ENCODE measurements at regions not wholly inside any gene's neighbourhood (a gene's known extent, or its start where the extent isn't known, plus 50 kb on each side); places are given as distances from the start of the nearest gene placed in this dataset.

DNA sequence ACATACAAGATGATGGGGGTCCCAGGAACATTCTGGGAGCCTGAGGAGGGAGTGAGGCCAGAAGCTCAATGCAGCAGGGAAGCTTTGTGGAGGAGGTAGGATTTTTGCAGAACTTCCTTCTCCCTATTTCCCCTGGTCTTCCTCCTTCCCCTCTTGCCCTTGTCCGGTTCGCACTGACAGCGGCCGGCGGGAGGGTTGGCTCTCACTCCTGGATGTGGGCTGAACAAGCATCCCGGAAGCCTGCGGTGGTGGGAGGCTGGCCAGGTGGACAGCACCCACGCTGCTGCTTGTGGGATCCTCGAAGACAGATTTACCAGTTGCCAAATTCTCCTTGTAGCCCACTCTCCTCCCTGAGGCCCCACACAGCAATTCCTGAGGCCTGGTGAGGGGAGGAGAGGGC, 112.2 kb downstream of the KCNA5 start:
- no peak overlapping the region for H3K4me3 Mint-ChIP-seq

More for the DNA sequence above, 112.2 kb downstream of the KCNA5 start:
- Histone ChIP-seq H2AFZ (no peak overlapping the region), H3K36me3 (ENCODE audit: insufficient read depth) (no peaks in the 10 kb centered on the region), H3K4me2 (no peak overlapping the region), H3K4me3 (no peak overlapping the region), H3K79me2 (replicated peaks; ENCODE audit: insufficient read depth) (no peaks in the 10 kb centered on the region), H3K4me1 (ENCODE audit: insufficient read depth) (peaks cover 3% of the 10 kb centered on the region; the same call in 1 of the 2 replicates), H3F3A (replicated peaks; ENCODE audit: low read depth) (no peaks in the 10 kb centered on the region), H3K27ac (ENCODE audit: low read depth) (no peak overlapping the region), H4K20me1 (replicated peaks; ENCODE audit: insufficient read depth) (0 out of 2 replicates have a peak, but pooled peaks cover 3% of the 10 kb centered on the region), H3K27me3 (ENCODE audit: insufficient read depth) (no peaks in the 10 kb centered on the region), H3K9me2 (ENCODE audit: insufficient read depth) (no peaks in the 10 kb centered on the region)
- Mint-ChIP-seq H3K9me3 (no peaks in the 10 kb centered on the region), H3K27ac (no peak overlapping the region), H3K27me3 (ENCODE audit: insufficient read depth, low read depth, poor library complexity) (no peaks in the 10 kb centered on the region), H3K36me3 (ENCODE audit: low read depth) (no peaks in the 10 kb centered on the region), H3K4me1 (peaks cover 8% of the 10 kb centered on the region; the same call in 2 of the 3 replicates)
- TF ChIP-seq NANOG (IDR thresholded peaks at IDR 0.05; ENCODE audit: borderline replicate concordance) (no peak), ZNF331 (CRISPR knock-in tag; IDR thresholded peaks at IDR 0.05; ENCODE audit: low read depth) (no peak), EZH2phosphoT487 (IDR thresholded peaks at IDR 0.05; ENCODE audit: unreplicated experiment) (no peak), JUNB (IDR thresholded peaks at IDR 0.05; ENCODE audit: unreplicated experiment) (no peak), CREB1 (CRISPR knock-in tag; IDR thresholded peaks at IDR 0.05; ENCODE audit: low read depth) (no peak), STAT1 (IDR thresholded peaks at IDR 0.05; ENCODE audit: unreplicated experiment) (no peak), ZNF114 (CRISPR knock-in tag; IDR thresholded peaks at IDR 0.05) (no peak), POLR2AphosphoS5 (IDR thresholded peaks at IDR 0.05; ENCODE audit: low read depth) (no peak), EZH2 (IDR thresholded peaks at IDR 0.05; ENCODE audit: low read depth, unreplicated experiment) (no peak)
- TF ChIP-seq, protein P1, sequence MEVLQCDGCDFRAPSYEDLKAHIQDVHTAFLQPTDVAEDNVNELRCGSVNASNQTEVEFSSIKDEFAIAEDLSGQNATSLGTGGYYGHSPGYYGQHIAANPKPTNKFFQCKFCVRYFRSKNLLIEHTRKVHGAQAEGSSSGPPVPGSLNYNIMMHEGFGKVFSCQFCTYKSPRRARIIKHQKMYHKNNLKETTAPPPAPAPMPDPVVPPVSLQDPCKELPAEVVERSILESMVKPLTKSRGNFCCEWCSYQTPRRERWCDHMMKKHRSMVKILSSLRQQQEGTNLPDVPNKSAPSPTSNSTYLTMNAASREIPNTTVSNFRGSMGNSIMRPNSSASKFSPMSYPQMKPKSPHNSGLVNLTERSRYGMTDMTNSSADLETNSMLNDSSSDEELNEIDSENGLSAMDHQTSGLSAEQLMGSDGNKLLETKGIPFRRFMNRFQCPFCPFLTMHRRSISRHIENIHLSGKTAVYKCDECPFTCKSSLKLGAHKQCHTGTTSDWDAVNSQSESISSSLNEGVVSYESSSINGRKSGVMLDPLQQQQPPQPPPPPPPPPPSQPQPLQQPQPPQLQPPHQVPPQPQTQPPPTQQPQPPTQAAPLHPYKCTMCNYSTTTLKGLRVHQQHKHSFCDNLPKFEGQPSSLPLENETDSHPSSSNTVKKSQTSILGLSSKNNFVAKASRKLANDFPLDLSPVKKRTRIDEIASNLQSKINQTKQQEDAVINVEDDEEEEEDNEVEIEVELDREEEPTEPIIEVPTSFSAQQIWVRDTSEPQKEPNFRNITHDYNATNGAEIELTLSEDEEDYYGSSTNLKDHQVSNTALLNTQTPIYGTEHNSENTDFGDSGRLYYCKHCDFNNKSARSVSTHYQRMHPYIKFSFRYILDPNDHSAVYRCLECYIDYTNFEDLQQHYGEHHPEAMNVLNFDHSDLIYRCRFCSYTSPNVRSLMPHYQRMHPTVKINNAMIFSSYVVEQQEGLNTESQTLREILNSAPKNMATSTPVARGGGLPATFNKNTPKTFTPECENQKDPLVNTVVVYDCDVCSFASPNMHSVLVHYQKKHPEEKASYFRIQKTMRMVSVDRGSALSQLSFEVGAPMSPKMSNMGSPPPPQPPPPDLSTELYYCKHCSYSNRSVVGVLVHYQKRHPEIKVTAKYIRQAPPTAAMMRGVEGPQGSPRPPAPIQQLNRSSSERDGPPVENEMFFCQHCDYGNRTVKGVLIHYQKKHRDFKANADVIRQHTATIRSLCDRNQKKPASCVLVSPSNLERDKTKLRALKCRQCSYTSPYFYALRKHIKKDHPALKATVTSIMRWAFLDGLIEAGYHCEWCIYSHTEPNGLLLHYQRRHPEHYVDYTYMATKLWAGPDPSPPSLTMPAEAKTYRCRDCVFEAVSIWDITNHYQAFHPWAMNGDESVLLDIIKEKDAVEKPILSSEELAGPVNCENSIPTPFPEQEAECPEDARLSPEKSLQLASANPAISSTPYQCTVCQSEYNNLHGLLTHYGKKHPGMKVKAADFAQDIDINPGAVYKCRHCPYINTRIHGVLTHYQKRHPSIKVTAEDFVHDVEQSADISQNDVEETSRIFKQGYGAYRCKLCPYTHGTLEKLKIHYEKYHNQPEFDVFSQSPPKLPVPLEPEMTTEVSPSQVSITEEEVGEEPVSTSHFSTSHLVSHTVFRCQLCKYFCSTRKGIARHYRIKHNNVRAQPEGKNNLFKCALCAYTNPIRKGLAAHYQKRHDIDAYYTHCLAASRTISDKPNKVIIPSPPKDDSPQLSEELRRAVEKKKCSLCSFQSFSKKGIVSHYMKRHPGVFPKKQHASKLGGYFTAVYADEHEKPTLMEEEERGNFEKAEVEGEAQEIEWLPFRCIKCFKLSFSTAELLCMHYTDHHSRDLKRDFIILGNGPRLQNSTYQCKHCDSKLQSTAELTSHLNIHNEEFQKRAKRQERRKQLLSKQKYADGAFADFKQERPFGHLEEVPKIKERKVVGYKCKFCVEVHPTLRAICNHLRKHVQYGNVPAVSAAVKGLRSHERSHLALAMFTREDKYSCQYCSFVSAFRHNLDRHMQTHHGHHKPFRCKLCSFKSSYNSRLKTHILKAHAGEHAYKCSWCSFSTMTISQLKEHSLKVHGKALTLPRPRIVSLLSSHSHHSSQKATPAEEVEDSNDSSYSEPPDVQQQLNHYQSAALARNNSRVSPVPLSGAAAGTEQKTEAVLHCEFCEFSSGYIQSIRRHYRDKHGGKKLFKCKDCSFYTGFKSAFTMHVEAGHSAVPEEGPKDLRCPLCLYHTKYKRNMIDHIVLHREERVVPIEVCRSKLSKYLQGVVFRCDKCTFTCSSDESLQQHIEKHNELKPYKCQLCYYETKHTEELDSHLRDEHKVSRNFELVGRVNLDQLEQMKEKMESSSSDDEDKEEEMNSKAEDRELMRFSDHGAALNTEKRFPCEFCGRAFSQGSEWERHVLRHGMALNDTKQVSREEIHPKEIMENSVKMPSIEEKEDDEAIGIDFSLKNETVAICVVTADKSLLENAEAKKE (CRISPR knock-in tag; IDR thresholded peaks at IDR 0.05), result no peak
- TF ChIP-seq, protein P2, sequence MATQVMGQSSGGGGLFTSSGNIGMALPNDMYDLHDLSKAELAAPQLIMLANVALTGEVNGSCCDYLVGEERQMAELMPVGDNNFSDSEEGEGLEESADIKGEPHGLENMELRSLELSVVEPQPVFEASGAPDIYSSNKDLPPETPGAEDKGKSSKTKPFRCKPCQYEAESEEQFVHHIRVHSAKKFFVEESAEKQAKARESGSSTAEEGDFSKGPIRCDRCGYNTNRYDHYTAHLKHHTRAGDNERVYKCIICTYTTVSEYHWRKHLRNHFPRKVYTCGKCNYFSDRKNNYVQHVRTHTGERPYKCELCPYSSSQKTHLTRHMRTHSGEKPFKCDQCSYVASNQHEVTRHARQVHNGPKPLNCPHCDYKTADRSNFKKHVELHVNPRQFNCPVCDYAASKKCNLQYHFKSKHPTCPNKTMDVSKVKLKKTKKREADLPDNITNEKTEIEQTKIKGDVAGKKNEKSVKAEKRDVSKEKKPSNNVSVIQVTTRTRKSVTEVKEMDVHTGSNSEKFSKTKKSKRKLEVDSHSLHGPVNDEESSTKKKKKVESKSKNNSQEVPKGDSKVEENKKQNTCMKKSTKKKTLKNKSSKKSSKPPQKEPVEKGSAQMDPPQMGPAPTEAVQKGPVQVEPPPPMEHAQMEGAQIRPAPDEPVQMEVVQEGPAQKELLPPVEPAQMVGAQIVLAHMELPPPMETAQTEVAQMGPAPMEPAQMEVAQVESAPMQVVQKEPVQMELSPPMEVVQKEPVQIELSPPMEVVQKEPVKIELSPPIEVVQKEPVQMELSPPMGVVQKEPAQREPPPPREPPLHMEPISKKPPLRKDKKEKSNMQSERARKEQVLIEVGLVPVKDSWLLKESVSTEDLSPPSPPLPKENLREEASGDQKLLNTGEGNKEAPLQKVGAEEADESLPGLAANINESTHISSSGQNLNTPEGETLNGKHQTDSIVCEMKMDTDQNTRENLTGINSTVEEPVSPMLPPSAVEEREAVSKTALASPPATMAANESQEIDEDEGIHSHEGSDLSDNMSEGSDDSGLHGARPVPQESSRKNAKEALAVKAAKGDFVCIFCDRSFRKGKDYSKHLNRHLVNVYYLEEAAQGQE (IDR thresholded peaks at IDR 0.05; ENCODE audit: unreplicated experiment), result no peak
- TF ChIP-seq, protein P3, sequence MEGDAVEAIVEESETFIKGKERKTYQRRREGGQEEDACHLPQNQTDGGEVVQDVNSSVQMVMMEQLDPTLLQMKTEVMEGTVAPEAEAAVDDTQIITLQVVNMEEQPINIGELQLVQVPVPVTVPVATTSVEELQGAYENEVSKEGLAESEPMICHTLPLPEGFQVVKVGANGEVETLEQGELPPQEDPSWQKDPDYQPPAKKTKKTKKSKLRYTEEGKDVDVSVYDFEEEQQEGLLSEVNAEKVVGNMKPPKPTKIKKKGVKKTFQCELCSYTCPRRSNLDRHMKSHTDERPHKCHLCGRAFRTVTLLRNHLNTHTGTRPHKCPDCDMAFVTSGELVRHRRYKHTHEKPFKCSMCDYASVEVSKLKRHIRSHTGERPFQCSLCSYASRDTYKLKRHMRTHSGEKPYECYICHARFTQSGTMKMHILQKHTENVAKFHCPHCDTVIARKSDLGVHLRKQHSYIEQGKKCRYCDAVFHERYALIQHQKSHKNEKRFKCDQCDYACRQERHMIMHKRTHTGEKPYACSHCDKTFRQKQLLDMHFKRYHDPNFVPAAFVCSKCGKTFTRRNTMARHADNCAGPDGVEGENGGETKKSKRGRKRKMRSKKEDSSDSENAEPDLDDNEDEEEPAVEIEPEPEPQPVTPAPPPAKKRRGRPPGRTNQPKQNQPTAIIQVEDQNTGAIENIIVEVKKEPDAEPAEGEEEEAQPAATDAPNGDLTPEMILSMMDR (conservative IDR thresholded peaks at IDR 0.05; ENCODE audit: low read depth in 2 of 2), result no peak
- ATAC-seq, result no peak
- no peak for DNase-seq (ENCODE audit: low spot score)
